ENCODE measurements at regions not wholly inside any gene's neighbourhood (a gene's known extent, or its start where the extent isn't known, plus 50 kb on each side); places are given as distances from the start of the nearest gene placed in this dataset.

DNA sequence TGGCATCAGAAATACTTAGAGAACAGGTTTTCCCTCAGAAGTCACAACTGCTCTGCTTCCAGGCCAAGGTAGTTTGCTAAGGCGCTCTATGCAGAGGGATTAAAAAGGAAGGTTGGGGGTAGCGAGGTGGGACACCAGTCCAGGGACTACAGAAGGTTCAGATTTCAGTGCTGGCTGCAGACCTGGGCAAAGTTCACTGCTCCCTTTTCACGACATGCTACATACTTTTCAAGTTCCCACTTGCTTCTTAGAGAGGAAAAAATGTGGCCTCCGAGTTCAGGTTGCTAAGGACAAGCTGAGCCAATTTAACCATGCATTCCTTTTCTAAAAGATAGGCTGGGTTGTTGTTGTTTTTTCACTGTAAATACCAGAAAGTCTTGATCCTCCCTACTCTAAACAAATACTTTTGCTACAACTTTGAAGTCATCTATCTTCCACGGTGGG is 158.6 kb upstream of the NR2F2 start:
- DNase-seq (ENCODE audit: low spot score): peak; percentile 57
- H4K20me1 ChIP-seq (replicated peaks; ENCODE audit: insufficient read depth): no peaks in the 10 kb centered on the region
- peak; percentile 88 for ATAC-seq
- no peaks in the 10 kb centered on the region for H3K27me3 ChIP-seq (ENCODE audit: insufficient read depth)
- H3K36me3 ChIP-seq (ENCODE audit: insufficient read depth): no peaks in the 10 kb centered on the region
- H3K27me3 Mint-ChIP-seq (ENCODE audit: insufficient read depth, low read depth, poor library complexity): no peaks in the 10 kb centered on the region
- H3K27ac ChIP-seq (ENCODE audit: low read depth): no peak overlapping the region
- H3K36me3 Mint-ChIP-seq (ENCODE audit: low read depth): peaks cover 18% of the 10 kb centered on the region
- peaks cover 19% of the 10 kb centered on the region for H3K9me3 Mint-ChIP-seq
- H2AFZ ChIP-seq: no peak overlapping the region
- TF ChIP-seq STAT1 (IDR thresholded peaks at IDR 0.05; ENCODE audit: unreplicated experiment) (no peak), ZNF331 (CRISPR knock-in tag; IDR thresholded peaks at IDR 0.05; ENCODE audit: low read depth) (no peak), POLR2AphosphoS5 (IDR thresholded peaks at IDR 0.05; ENCODE audit: low read depth) (no peak), ZNF114 (CRISPR knock-in tag; IDR thresholded peaks at IDR 0.05) (no peak), EZH2 (IDR thresholded peaks at IDR 0.05; ENCODE audit: low read depth, unreplicated experiment) (no peak), JUNB (IDR thresholded peaks at IDR 0.05; ENCODE audit: unreplicated experiment) (no peak), EZH2phosphoT487 (IDR thresholded peaks at IDR 0.05; ENCODE audit: unreplicated experiment) (no peak), CREB1 (CRISPR knock-in tag; IDR thresholded peaks at IDR 0.05; ENCODE audit: low read depth) (no peak)
- TF ChIP-seq, protein P1, sequence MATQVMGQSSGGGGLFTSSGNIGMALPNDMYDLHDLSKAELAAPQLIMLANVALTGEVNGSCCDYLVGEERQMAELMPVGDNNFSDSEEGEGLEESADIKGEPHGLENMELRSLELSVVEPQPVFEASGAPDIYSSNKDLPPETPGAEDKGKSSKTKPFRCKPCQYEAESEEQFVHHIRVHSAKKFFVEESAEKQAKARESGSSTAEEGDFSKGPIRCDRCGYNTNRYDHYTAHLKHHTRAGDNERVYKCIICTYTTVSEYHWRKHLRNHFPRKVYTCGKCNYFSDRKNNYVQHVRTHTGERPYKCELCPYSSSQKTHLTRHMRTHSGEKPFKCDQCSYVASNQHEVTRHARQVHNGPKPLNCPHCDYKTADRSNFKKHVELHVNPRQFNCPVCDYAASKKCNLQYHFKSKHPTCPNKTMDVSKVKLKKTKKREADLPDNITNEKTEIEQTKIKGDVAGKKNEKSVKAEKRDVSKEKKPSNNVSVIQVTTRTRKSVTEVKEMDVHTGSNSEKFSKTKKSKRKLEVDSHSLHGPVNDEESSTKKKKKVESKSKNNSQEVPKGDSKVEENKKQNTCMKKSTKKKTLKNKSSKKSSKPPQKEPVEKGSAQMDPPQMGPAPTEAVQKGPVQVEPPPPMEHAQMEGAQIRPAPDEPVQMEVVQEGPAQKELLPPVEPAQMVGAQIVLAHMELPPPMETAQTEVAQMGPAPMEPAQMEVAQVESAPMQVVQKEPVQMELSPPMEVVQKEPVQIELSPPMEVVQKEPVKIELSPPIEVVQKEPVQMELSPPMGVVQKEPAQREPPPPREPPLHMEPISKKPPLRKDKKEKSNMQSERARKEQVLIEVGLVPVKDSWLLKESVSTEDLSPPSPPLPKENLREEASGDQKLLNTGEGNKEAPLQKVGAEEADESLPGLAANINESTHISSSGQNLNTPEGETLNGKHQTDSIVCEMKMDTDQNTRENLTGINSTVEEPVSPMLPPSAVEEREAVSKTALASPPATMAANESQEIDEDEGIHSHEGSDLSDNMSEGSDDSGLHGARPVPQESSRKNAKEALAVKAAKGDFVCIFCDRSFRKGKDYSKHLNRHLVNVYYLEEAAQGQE (IDR thresholded peaks at IDR 0.05; ENCODE audit: unreplicated experiment): no peak
- TF ChIP-seq, protein P2, sequence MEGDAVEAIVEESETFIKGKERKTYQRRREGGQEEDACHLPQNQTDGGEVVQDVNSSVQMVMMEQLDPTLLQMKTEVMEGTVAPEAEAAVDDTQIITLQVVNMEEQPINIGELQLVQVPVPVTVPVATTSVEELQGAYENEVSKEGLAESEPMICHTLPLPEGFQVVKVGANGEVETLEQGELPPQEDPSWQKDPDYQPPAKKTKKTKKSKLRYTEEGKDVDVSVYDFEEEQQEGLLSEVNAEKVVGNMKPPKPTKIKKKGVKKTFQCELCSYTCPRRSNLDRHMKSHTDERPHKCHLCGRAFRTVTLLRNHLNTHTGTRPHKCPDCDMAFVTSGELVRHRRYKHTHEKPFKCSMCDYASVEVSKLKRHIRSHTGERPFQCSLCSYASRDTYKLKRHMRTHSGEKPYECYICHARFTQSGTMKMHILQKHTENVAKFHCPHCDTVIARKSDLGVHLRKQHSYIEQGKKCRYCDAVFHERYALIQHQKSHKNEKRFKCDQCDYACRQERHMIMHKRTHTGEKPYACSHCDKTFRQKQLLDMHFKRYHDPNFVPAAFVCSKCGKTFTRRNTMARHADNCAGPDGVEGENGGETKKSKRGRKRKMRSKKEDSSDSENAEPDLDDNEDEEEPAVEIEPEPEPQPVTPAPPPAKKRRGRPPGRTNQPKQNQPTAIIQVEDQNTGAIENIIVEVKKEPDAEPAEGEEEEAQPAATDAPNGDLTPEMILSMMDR (conservative IDR thresholded peaks at IDR 0.05; ENCODE audit: low read depth in 2 of 2): no peak
- H3K4me1 Mint-ChIP-seq: peaks cover 5% of the 10 kb centered on the region; the same call in 2 of the 3 replicates
- peaks cover 36% of the 10 kb centered on the region for H3K4me1 ChIP-seq (ENCODE audit: insufficient read depth)
- peak overlapping the region; percentile 45 for H3K4me2 ChIP-seq
- H3K27ac Mint-ChIP-seq: no peak overlapping the region
- no peak overlapping the region for H3K4me3 Mint-ChIP-seq
- H3F3A ChIP-seq (replicated peaks; ENCODE audit: low read depth): no peaks in the 10 kb centered on the region
- no peaks in the 10 kb centered on the region for H3K9me2 ChIP-seq (ENCODE audit: insufficient read depth)
- no peak overlapping the region for H3K4me3 ChIP-seq
- no peaks in the 10 kb centered on the region for H3K79me2 ChIP-seq (replicated peaks; ENCODE audit: insufficient read depth)

DNA sequence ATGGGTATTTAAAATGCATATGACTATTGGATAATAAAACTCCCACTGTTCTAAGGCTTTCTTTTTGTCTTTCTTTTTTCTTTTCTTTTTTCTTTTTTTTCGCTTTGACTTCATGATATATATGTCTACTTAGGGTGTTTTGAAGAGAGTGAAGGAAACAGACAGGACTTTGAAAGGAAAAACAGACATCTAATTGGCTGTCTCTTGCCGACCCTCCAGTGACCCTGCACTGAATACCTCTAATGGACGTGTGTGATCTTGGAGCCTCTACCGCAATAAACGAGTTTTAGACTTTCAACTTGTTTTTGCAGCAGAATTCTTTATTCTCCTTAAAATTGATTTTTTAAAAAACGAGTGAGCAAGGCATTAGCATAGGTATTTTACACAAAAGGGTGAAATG is 158.1 kb upstream of the NR2F2 start:
- no peaks in the 10 kb centered on the region; the same call in 2 of the 3 replicates for H3K4me1 Mint-ChIP-seq
- ATAC-seq (peak; percentile 39; the same call in 2 of the 3 replicates), DNase-seq (ENCODE audit: low spot score) (no peak)
- H3K27me3 ChIP-seq (ENCODE audit: insufficient read depth): no peaks in the 10 kb centered on the region
- no peak overlapping the region for H2AFZ ChIP-seq
- no peaks in the 10 kb centered on the region for H4K20me1 ChIP-seq (replicated peaks; ENCODE audit: insufficient read depth)
- H3K27ac ChIP-seq (ENCODE audit: low read depth): no peak overlapping the region
- no peaks in the 10 kb centered on the region for H3F3A ChIP-seq (replicated peaks; ENCODE audit: low read depth)
- H3K4me3 Mint-ChIP-seq: no peak overlapping the region
- no peaks in the 10 kb centered on the region for H3K36me3 ChIP-seq (ENCODE audit: insufficient read depth)
- H3K27me3 Mint-ChIP-seq (ENCODE audit: insufficient read depth, low read depth, poor library complexity): no peaks in the 10 kb centered on the region
- H3K4me2 ChIP-seq: 0 out of 2 replicates have a peak overlapping the region, but pooled peaks have one; percentile 45
- H3K4me3 ChIP-seq: no peak overlapping the region
- peaks cover 19% of the 10 kb centered on the region for H3K9me3 Mint-ChIP-seq
- no peak overlapping the region for H3K27ac Mint-ChIP-seq
- H3K36me3 Mint-ChIP-seq (ENCODE audit: low read depth): peaks cover 18% of the 10 kb centered on the region
- no peaks in the 10 kb centered on the region for H3K9me2 ChIP-seq (ENCODE audit: insufficient read depth)
- no peaks in the 10 kb centered on the region for H3K79me2 ChIP-seq (replicated peaks; ENCODE audit: insufficient read depth)
- peaks cover 31% of the 10 kb centered on the region for H3K4me1 ChIP-seq (ENCODE audit: insufficient read depth)
- TF ChIP-seq ZNF331 (CRISPR knock-in tag; IDR thresholded peaks at IDR 0.05; ENCODE audit: low read depth) (no peak), STAT1 (IDR thresholded peaks at IDR 0.05; ENCODE audit: unreplicated experiment) (no peak), NANOG (IDR thresholded peaks at IDR 0.05; ENCODE audit: borderline replicate concordance) (no peak), CREB1 (CRISPR knock-in tag; IDR thresholded peaks at IDR 0.05; ENCODE audit: low read depth) (no peak), POLR2AphosphoS5 (IDR thresholded peaks at IDR 0.05; ENCODE audit: low read depth) (no peak)
- TF ChIP-seq, protein P3, sequence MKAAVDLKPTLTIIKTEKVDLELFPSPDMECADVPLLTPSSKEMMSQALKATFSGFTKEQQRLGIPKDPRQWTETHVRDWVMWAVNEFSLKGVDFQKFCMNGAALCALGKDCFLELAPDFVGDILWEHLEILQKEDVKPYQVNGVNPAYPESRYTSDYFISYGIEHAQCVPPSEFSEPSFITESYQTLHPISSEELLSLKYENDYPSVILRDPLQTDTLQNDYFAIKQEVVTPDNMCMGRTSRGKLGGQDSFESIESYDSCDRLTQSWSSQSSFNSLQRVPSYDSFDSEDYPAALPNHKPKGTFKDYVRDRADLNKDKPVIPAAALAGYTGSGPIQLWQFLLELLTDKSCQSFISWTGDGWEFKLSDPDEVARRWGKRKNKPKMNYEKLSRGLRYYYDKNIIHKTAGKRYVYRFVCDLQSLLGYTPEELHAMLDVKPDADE (IDR thresholded peaks at IDR 0.05): no peak
